HEK293 (cell line): ENCODE measurements at regions not wholly inside any gene's neighbourhood (a gene's known extent, or its start where the extent isn't known, plus 50 kb on each side); places are given as distances from the start of the nearest gene placed in this dataset.

ENCODE experiments used
- CTCF ChIA-PET: fragments of 350-600 bp; formaldehyde crosslinking; extraction: SDS; loops from one replicate; lab custom pipeline; 2021; ENCODE audit warnings: antibody characterized with exemption; lab: Yijun Ruan, JAX
- POLR2A ChIA-PET: fragments of 300-600 bp; formaldehyde crosslinking; extraction: SDS; loops from one replicate; lab custom pipeline; 2020; ENCODE audit warnings: antibody characterized with exemption, inconsistent platforms; lab: Yijun Ruan, JAX
- H3K27ac ChIP-seq: fragments of 200-500 bp; sonication (Bioruptor generic); 2 replicates; pipeline ENCODE4 v1.5.1; 2014; ENCODE audit warnings: low read depth, low read length, control low read depth, inconsistent platforms; ENCODE audit errors: extremely low read depth
- H3K36me3 ChIP-seq, 2 experiments: fragments of 200-500 bp in 1 of 2; sonication (Bioruptor generic) in 1 of 2; 1 replicate in 1 of 2; 2 replicates in 1 of 2; pipeline ENCODE4 v1.5.1; 2014 to 2017; ENCODE audit warnings: inconsistent platforms in 2 of 2, low read length in 2 of 2; ENCODE audit not compliant: control insufficient read depth in 2 of 2, insufficient read depth in 1 of 2
- H3K4me1 ChIP-seq: fragments of 200-500 bp; sonication (Bioruptor generic); 2 replicates; pipeline ENCODE4 v1.5.1; 2014; ENCODE audit warnings: mild to moderate bottlenecking, low read length, inconsistent platforms; ENCODE audit not compliant: control insufficient read depth, insufficient read depth
- H3K4me3 ChIP-seq: 2 replicates; pipeline ENCODE4 v1.5.1; 2011; ENCODE audit warnings: low read depth, mild to moderate bottlenecking, control low read depth, low read length, moderate library complexity
- H3K9me3 ChIP-seq: fragments of 200-500 bp; sonication (Bioruptor generic); 2 replicates; pipeline ENCODE4 v1.5.1; 2014; ENCODE audit warnings: low read depth, low read length, inconsistent platforms; ENCODE audit not compliant: control insufficient read depth, insufficient read depth
- GLIS2 ChIP-seq: fragments of 450-650 bp; formaldehyde crosslinking; IDR thresholded peaks from 2 replicates; pipeline ENCODE4 v1.5.1; 2016; ENCODE audit warnings: missing biosample characterization, missing genetic modification characterization
- HOXA7 ChIP-seq: sonication (generic); formaldehyde crosslinking; IDR thresholded peaks from 2 replicates; pipeline ENCODE4 v1.8.1; 2022; ENCODE audit warnings: missing genetic modification reagents, borderline replicate concordance
- OSR2 ChIP-seq: fragments of 450-650 bp; formaldehyde crosslinking; IDR thresholded peaks from 2 replicates; pipeline ENCODE4 v1.5.1; 2016; ENCODE audit warnings: missing biosample characterization, missing genetic modification characterization
- PRDM1 ChIP-seq: fragments of 450-650 bp; formaldehyde crosslinking; IDR thresholded peaks from 2 replicates; pipeline ENCODE4; 2016; ENCODE audit warnings: missing biosample characterization, missing genetic modification characterization
- TRIM28 ChIP-seq: IDR thresholded peaks from 2 replicates; pipeline ENCODE4 v1.6.1; 2011; ENCODE audit warnings: low read length, control low read depth, borderline replicate concordance
- TSHZ1 ChIP-seq: fragments of 450-650 bp; formaldehyde crosslinking; IDR thresholded peaks from 2 replicates; pipeline ENCODE4 v1.5.1; 2016; ENCODE audit warnings: missing biosample characterization, missing genetic modification characterization, borderline replicate concordance
- ZBTB11 ChIP-seq: fragments of 450-650 bp; formaldehyde crosslinking; conservative IDR thresholded peaks from 2 replicates; pipeline ENCODE4 v1.5.1; 2016; ENCODE audit warnings: low read depth, missing biosample characterization, missing genetic modification characterization
- ZFHX2 ChIP-seq: fragments of 450-650 bp; formaldehyde crosslinking; conservative IDR thresholded peaks from 2 replicates; pipeline ENCODE4 v1.5.1; 2016; ENCODE audit warnings: missing biosample characterization, missing genetic modification characterization
- ZNF184 ChIP-seq: fragments of 450-650 bp; IDR thresholded peaks from 2 replicates; pipeline ENCODE4 v1.5.1; 2018; ENCODE audit warnings: missing biosample characterization, mild to moderate bottlenecking, missing genetic modification characterization
- ZNF292 ChIP-seq: fragments of 450-650 bp; formaldehyde crosslinking; IDR thresholded peaks from 2 replicates; pipeline ENCODE4 v1.5.1; 2016; ENCODE audit warnings: low read depth, missing biosample characterization, missing genetic modification characterization, borderline replicate concordance
- ZNF449 ChIP-seq: fragments of 450-650 bp; formaldehyde crosslinking; IDR thresholded peaks from 2 replicates; pipeline ENCODE4 v1.5.1; 2017; ENCODE audit warnings: missing biosample characterization, mild to moderate bottlenecking, missing genetic modification characterization, moderate library complexity
- ZNF514 ChIP-seq: fragments of 450-650 bp; formaldehyde crosslinking; IDR thresholded peaks from 2 replicates; pipeline ENCODE4 v1.5.1; 2016; ENCODE audit warnings: missing biosample characterization, missing genetic modification characterization
- ZNF555 ChIP-seq: fragments of 450-650 bp; formaldehyde crosslinking; conservative IDR thresholded peaks from 2 replicates; pipeline ENCODE4 v1.5.1; 2017; ENCODE audit warnings: missing biosample characterization, mild to moderate bottlenecking, missing genetic modification characterization, inconsistent platforms
- ZNF571 ChIP-seq: fragments of 450-650 bp; formaldehyde crosslinking; IDR thresholded peaks from 2 replicates; pipeline ENCODE4 v1.5.0; 2017; ENCODE audit warnings: missing biosample characterization, missing genetic modification characterization
- ZNF645 ChIP-seq: fragments of 450-650 bp; formaldehyde crosslinking; IDR thresholded peaks from 2 replicates; pipeline ENCODE4; 2016; ENCODE audit warnings: missing biosample characterization, missing genetic modification characterization
- ZNF747 ChIP-seq: fragments of 450-650 bp; formaldehyde crosslinking; IDR thresholded peaks from 2 replicates; pipeline ENCODE4 v1.5.1; 2016; ENCODE audit warnings: missing biosample characterization, missing genetic modification characterization
- ZSCAN16 ChIP-seq: fragments of 450-650 bp; formaldehyde crosslinking; IDR thresholded peaks from 2 replicates; pipeline ENCODE4 v1.5.1; 2016; ENCODE audit warnings: missing biosample characterization, missing genetic modification characterization
- ZSCAN23 ChIP-seq: fragments of 450-650 bp; formaldehyde crosslinking; IDR thresholded peaks from 2 replicates; pipeline ENCODE4 v1.5.1; 2016; ENCODE audit warnings: missing biosample characterization, missing genetic modification characterization

GRCh38 chr2:237264480-237265219 lies 149.3 kb downstream of the COL6A3 start:
- TF ChIP-seq TRIM28 = no peak
- no peaks in the 10 kb centered on the region for H3K4me1 ChIP-seq
- H3K36me3 ChIP-seq = no peaks in the 10 kb centered on the region
- H3K27ac ChIP-seq = no peak overlapping the region
- no peak overlapping the region for H3K4me3 ChIP-seq
- CTCF ChIA-PET = no interaction called here
- POLR2A ChIA-PET = no interaction called here
- no peaks in the 10 kb centered on the region for H3K9me3 ChIP-seq

GRCh38 chr2:237268004-237268708 lies 145.8 kb downstream of the COL6A3 start:
- ChIA-PET POLR2A (no interaction called here), CTCF (interaction anchor here (0.6 to 0.7 kb wide), 2 partner anchors 112 to 305 kb away, joined by 4 to 8 read pairs; no protein-coding TSS in a partner anchor)
- Histone ChIP-seq H3K27ac (no peak overlapping the region), H3K36me3 (no peaks in the 10 kb centered on the region), H3K9me3 (no peaks in the 10 kb centered on the region), H3K4me1 (no peaks in the 10 kb centered on the region), H3K4me3 (no peak overlapping the region)
- TF ChIP-seq ZNF747 (no peak), TSHZ1 (no peak), ZNF555 (tag by site-specific recombination) (no peak), ZNF571 (no peak), ZSCAN23 (tag by site-specific recombination) (no peak), ZNF184 (no peak), ZNF292 (tag by site-specific recombination) (no peak), ZSCAN16 (tag by site-specific recombination) (no peak), GLIS2 (tag by site-specific recombination) (no peak), ZFHX2 (tag by site-specific recombination) (no peak), OSR2 (tag by site-specific recombination) (no peak), PRDM1 (no peak), ZNF514 (tag by site-specific recombination) (no peak), HOXA7 (CRISPR knock-in tag) (no peak), ZNF449 (tag by site-specific recombination) (no peak), ZNF645 (no peak), ZBTB11 (tag by site-specific recombination) (no peak)
